GM19463 (cell line): ENCODE measurements at regions not wholly inside any gene's neighbourhood (a gene's known extent, or its start where the extent isn't known, plus 50 kb on each side); places are given as distances from the start of the nearest gene placed in this dataset.
"Not testable (repeated sequence)": the region's sequence is repeated elsewhere in the genome, so short reads cannot be mapped to it uniquely, and the experiment has no call there.

ENCODE experiments used
- ATAC-seq: cut with Tn5 transposase; IDR thresholded peaks from one replicate; pipeline ENCODE4 v1.9.1; 2021; ENCODE audit warnings: mild to moderate bottlenecking, moderate library complexity; ENCODE audit not compliant: unreplicated experiment

DNA sequence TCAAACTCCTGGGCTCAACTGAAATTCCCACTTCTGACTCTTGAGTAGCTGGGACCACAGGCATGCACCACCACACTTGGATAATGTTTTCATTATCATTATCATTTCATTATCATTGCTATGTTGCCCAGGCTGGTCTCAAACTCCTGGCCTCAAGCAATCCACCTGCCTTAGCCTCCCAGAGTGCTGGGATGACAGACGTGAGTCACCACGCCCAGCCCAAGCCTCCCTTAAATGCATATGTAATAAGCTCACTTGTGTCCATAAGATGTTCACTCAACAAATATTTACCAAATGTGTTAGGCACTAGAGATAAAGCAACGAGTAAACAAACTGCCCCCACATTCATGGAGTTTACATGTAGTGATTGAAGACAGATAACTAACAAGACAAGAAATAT, 295.7 kb downstream of the GOLGA6L6 start:
- not testable (repeated sequence) for ATAC-seq

DNA sequence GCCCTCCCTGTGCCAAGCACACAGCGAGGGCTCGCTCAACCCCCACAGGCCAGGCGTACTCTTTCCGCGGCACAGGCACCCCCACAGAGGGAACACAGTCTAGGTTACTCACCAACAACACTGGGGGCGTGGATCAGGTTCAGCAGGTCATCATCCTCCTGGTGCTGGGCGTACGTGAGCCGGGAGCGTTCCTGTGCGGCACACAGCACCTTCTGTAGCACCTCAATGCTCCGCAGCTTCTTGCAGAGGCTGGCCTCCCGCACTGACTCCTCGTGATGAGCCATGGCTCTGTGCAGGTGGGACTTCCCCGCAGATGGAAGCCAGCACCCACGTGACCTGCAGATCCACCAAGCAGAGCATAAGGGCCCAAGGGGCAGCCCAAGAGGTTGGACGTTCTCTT, 296.8 kb downstream of the GOLGA6L6 start:
- not testable (repeated sequence) for ATAC-seq

DNA sequence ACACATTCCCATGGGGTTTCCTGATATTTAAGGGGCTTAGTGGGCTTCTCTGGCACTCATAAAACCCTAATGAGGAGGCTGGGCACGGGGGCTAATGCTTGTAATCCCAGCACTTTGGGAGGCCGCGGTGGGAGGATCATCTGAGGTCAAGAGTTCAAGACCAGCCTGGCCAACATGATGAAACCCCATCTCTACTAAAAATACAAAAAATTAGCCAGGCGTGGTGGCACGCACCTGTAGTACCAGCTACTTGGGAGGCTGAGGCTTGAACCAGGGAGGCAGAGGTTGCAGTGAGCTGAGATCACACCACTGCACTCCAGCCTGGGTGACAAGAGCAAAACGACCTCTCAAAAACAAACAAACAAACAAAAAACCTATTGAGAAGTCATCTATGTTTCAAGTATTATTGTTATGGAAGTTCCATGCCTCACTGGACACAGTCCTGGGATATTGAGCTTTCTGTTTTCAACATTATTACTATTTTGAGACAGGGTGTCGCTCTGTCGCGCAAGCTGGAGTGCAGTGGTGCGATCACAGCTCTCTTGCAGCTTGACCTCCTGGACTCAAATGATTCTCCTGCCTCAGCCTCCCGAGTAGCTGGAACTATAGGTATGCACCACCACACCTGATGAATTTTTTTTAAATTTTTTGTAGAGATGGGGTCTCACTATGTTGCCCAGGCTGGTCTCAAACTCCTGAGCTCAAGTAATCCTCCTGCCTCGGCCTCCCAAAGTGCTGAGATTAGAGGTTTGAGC, 297.9 kb downstream of the GOLGA6L6 start:
- ATAC-seq = not testable (repeated sequence)

DNA sequence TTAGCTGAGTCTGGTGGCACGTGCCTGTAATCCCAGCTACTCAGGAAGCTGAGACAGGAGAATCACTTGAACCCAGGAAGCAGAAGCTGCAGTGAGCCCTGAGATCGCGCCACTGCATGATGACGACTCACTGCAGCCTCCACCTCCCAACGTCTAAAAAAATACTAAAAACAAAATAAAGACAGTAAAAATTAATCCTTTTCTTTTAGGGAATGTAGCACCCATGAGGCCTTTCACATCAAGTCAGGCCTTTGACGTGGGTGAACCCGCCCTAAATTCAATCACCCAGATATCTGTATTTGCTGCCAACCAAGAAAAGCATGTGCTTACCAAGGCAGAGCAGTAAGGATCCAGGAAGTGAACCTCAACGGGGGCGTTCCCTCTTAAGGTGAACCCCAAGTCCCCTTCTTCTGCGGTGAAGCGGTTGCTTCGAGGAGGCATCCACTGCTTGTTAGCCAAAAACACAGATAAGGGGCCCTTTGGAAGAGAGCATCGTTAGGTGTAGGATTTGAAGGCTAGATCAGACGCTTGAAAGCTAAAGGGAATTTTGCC, 301.2 kb downstream of the GOLGA6L6 start:
- not testable (repeated sequence) for ATAC-seq

DNA sequence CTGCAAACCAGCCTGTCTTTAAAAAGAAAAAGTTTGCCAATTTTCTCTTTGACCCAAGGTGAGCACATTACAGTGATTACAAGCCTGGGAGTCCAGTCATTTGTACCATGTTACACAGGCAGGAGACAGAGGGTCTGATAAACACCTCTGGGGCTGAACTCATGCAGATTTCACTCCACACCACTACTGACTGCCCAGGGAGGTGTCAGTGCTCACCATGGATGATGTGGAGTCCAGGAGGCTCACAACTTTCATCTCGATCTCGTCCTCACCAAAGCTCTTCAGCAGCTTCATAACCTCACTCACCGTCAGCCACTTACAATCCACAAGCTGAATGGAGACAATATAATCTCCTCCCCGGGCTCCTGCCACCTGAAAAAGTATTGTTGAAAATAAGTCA, 302.4 kb downstream of the GOLGA6L6 start:
- ATAC-seq = not testable (repeated sequence)

- not testable (repeated sequence) for ATAC-seq
Observed at GRCh38 chr15:20237256-20238020, 304.2 kb downstream of the GOLGA6L6 start.

DNA sequence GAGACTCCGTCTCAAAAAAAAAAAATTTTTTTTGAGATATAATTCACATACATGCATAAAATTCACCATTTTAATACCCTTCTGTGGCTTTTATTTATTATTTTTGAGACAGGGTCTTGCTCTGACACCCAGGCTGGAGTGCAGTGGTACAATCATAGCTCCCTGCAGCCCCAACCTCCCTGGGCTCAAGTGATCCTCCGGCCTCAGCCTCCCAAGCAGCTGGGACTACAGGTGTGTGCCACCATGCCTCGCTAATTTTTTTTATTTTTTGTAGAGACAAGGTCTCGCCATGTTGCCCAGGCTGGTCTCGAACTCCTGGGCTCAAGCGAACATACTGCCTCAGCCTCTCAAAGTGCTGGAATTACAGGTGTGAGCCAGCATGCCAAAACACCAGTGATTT, 305.9 kb downstream of the GOLGA6L6 start:
- not testable (repeated sequence) for ATAC-seq

- not testable (repeated sequence) for ATAC-seq
Observed at GRCh38 chr15:20234006-20234540, 307.5 kb downstream of the GOLGA6L6 start.

DNA sequence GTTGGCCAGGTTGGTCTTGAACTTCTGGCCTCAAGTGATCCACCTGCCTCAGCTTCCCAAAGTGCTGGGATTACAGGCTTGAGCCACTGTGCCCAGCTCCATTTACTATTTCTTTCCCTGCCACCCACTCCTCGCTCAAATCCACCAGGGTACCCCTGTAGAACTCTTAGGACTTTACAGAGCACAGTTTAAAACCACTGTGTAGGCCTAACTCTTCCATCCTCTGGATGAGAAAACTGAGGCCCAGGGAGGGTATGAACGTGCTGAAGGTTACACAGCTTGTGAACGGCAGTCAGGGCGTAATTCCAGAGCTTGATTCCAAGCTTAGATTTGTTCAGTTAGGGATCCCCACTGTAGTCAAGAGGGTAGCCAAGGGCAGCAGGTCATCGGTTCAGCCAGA, 309.1 kb downstream of the GOLGA6L6 start:
- ATAC-seq = not testable (repeated sequence)

- ATAC-seq = not testable (repeated sequence)
Observed at GRCh38 chr15:20230656-20231055, 310.9 kb downstream of the GOLGA6L6 start.

DNA sequence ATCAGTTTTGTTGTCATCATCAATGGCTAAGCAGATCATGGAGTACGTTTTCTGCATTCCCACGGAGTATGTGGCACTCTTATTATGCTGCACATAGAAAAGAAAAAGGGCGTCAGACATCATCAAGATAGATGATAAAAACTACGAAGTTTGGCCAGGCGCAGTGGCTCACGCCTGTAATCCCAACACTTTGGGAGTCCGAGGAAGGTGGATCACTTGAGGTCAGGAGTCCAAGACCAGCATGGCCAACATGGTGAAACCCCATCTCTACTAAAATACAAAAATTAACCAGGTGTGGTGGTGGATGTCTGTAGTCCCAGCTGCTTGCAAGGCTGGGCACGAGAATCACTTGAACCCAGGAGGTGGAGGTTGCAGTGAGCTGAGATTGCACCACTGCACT, 312.8 kb downstream of the GOLGA6L6 start:
- not testable (repeated sequence) for ATAC-seq

GRCh38 chr15:20227119-20227853, 314.3 kb downstream of the GOLGA6L6 start:
- ATAC-seq = not testable (repeated sequence)

GRCh38 chr15:20226531-20226930, 315.1 kb downstream of the GOLGA6L6 start:
- not testable (repeated sequence) for ATAC-seq

GRCh38 chr15:20221063-20221462, 320.5 kb downstream of the GOLGA6L6 start:
- ATAC-seq = not testable (repeated sequence)

- not testable (repeated sequence) for ATAC-seq
Observed at GRCh38 chr15:20219171-20219570, 322.4 kb downstream of the GOLGA6L6 start.

DNA sequence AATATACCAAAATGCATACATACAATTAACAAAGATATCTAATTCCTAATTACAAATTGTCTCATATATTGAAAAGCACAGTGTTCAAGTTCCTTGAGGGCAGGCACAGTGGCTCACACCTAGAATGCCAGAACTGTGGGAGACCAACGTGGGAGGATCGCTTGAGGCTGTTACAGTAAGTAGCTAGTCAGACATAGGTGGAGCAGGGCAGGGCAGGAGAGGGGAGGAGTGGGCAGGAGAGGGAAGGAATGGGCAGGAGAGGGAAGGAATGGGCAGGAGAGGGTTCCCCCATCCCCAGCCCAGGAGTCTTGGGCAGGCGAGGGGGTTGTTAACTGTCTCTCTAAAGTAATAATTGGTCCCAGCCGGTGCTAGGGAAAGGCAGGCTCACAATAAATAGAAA, 325.9 kb downstream of the GOLGA6L6 start:
- ATAC-seq = not testable (repeated sequence)

- ATAC-seq = not testable (repeated sequence)
Observed at GRCh38 chr15:20214101-20214500, 327.5 kb downstream of the GOLGA6L6 start.

DNA sequence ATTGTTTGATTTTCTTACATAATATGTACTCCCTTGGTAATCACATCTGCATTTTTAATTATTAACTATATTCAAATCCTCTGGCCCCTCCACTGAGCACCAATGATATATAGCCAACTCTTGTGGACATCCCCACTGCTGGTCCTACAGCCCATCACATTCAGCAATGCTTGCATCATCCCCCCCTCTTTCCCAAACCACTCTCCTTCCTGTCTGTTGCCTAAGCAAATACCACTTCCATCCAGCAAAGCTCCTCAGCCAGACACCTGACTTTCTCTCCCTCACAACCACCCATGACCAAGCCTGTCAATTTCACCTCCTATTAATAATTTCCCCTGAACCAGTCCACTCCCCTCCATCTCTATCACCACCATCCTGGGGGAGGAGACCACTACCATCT, 330.1 kb downstream of the GOLGA6L6 start:
- not testable (repeated sequence) for ATAC-seq

GRCh38 chr15:20209973-20210372, 331.6 kb downstream of the GOLGA6L6 start:
- ATAC-seq = not testable (repeated sequence)

- not testable (repeated sequence) for ATAC-seq
Observed at GRCh38 chr15:20207607-20208006, 334.0 kb downstream of the GOLGA6L6 start.

DNA sequence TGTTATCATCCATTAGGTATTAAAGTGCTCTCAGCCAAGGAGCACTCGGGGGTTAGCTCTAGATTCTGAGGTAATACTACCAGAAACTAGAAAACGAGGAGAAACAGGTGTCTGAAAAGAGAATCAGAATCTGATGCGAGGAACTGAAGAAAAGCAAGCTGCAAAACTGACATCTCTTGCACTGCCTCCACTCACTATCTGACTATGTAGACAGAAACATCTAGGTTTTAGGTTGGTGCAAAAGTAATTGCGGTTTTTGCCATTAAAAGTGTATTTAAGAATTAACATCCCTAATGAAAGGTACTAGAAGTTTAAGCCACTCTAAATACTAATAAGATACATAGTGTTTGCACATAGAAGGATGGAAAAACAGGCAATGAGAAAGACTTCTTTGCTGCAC, 334.4 kb downstream of the GOLGA6L6 start:
- not testable (repeated sequence) for ATAC-seq
